ENCODE measurements at regions not wholly inside any gene's neighbourhood (a gene's known extent, or its start where the extent isn't known, plus 50 kb on each side); places are given as distances from the start of the nearest gene placed in this dataset.

DNA sequence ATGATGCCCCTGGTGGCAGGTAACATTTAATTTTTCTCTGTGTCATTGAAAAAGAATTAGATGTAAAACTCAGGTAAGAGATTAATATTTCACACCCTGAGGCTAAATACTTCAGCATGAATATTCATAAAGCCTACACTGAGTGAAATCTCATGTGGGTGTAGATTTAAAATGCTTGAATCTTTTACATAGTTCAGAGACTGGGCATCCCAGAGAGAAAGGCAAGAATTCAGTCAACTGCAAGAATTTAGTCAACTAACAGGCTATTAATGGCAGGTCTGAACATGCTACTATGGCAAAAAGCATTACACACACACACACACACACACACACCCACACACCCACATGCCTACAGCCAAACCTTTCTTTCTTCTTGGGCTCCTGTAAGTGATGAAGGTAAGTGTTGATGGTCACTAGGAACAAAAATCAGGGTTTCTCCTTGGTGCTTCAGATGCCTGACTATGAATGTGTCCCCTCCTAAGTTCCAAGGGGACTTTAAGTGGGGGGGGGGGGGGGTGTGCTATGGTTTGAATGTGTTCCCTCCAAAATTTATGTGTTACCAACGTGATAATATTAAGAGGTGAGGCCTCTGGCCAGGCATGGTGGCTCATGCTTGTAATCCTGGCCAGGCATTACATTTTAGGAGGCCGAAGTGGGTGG, 63.7 kb upstream of the PSMD7 start:
- Mint-ChIP-seq H3K4me1 (ENCODE audit: low read depth) (no peaks in the 10 kb centered on the region), H3K27ac (no peak overlapping the region), H3K9me3 (no peaks in the 10 kb centered on the region), H3K27me3 (ENCODE audit: low read depth) (peaks cover 8% of the 10 kb centered on the region), H3K4me3 (no peak overlapping the region), H3K36me3 (ENCODE audit: low read depth) (no peaks in the 10 kb centered on the region)

DNA sequence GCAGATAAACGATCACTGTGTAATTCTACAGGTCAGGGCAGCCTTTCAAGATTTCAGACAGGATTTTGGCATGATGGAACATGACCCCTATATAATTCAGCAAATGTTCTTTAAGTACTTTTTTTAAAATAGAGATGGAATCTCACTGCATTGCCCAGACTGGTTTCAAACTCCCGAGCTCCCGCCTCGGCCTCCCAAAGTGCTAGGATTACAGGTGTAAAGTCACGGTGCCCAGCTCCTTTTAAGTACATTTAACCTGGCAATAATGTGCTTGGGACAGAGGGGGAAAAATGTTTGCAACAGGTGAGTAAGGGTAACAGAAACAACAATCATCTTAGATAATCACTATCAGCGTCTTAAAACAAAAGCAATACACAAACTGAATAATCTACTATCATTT, 66.5 kb upstream of the PSMD7 start:
- Mint-ChIP-seq H3K9me3 (no peaks in the 10 kb centered on the region), H3K27ac (no peak overlapping the region), H3K4me1 (ENCODE audit: low read depth) (no peaks in the 10 kb centered on the region), H3K4me3 (no peak overlapping the region), H3K36me3 (ENCODE audit: low read depth) (no peaks in the 10 kb centered on the region), H3K27me3 (ENCODE audit: low read depth) (peaks cover 6% of the 10 kb centered on the region)

- no peaks in the 10 kb centered on the region for H3K4me1 Mint-ChIP-seq (ENCODE audit: low read depth)
- H3K4me3 Mint-ChIP-seq: no peak overlapping the region
- H3K36me3 Mint-ChIP-seq (ENCODE audit: low read depth): no peaks in the 10 kb centered on the region
- peaks cover 6% of the 10 kb centered on the region for H3K27me3 Mint-ChIP-seq (ENCODE audit: low read depth)
- no peaks in the 10 kb centered on the region for H3K9me3 Mint-ChIP-seq
- H3K27ac Mint-ChIP-seq: no peak overlapping the region
These were observed 70.2 kb upstream of the PSMD7 start for GRCh38 chr16:74226338-74226954.

GRCh38 chr16:74224828-74225612, 71.6 kb upstream of the PSMD7 start:
- Mint-ChIP-seq H3K27me3 (ENCODE audit: low read depth) (peaks cover 6% of the 10 kb centered on the region), H3K4me1 (ENCODE audit: low read depth) (no peaks in the 10 kb centered on the region), H3K9me3 (no peaks in the 10 kb centered on the region), H3K36me3 (ENCODE audit: low read depth) (no peaks in the 10 kb centered on the region), H3K4me3 (no peak overlapping the region), H3K27ac (no peak overlapping the region)

- Mint-ChIP-seq H3K36me3 (ENCODE audit: low read depth) (no peaks in the 10 kb centered on the region), H3K4me1 (ENCODE audit: low read depth) (no peaks in the 10 kb centered on the region), H3K27me3 (ENCODE audit: low read depth) (no peaks in the 10 kb centered on the region), H3K9me3 (no peaks in the 10 kb centered on the region), H3K27ac (no peak overlapping the region), H3K4me3 (no peak overlapping the region)
These were observed 74.8 kb upstream of the PSMD7 start for GRCh38 chr16:74221828-74222227.

DNA sequence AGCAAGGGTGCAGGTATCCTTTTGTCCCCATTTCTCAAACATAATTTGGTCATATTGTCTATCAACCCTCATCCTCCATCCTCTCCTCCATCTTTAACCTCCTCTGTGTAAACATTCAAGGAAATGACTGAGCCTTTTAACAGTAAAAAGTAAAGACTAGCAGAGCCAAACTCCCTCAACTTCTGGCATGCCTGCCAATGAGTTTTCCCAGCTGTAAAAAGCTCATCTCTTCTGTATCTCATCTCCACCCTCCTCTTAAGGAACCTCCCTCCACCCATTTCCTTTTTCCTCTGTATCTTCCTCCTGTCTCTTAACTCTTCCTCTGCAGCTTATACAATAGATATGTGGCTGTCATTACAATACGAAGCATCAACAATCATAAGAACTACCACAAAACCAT, 76.9 kb upstream of the PSMD7 start:
- Mint-ChIP-seq H3K4me1 (ENCODE audit: low read depth) (no peaks in the 10 kb centered on the region), H3K36me3 (ENCODE audit: low read depth) (no peaks in the 10 kb centered on the region), H3K27ac (no peak overlapping the region), H3K27me3 (ENCODE audit: low read depth) (no peaks in the 10 kb centered on the region), H3K4me3 (no peak overlapping the region), H3K9me3 (no peaks in the 10 kb centered on the region)

GRCh38 chr16:74218871-74219270, 77.7 kb upstream of the PSMD7 start:
- H3K27me3 Mint-ChIP-seq (ENCODE audit: low read depth): no peaks in the 10 kb centered on the region
- H3K9me3 Mint-ChIP-seq: no peaks in the 10 kb centered on the region
- no peaks in the 10 kb centered on the region for H3K4me1 Mint-ChIP-seq (ENCODE audit: low read depth)
- H3K4me3 Mint-ChIP-seq: no peak overlapping the region
- H3K36me3 Mint-ChIP-seq (ENCODE audit: low read depth): no peaks in the 10 kb centered on the region
- H3K27ac Mint-ChIP-seq: no peak overlapping the region

- H3K36me3 Mint-ChIP-seq (ENCODE audit: low read depth): no peaks in the 10 kb centered on the region
- H3K4me3 Mint-ChIP-seq: no peak overlapping the region
- H3K9me3 Mint-ChIP-seq: no peaks in the 10 kb centered on the region
- H3K27ac Mint-ChIP-seq: no peak overlapping the region
- no peaks in the 10 kb centered on the region for H3K4me1 Mint-ChIP-seq (ENCODE audit: low read depth)
- no peaks in the 10 kb centered on the region for H3K27me3 Mint-ChIP-seq (ENCODE audit: low read depth)
These were observed 80.3 kb upstream of the PSMD7 start for GRCh38 chr16:74216319-74216718.

- Mint-ChIP-seq H3K9me3 (no peaks in the 10 kb centered on the region), H3K27ac (no peak overlapping the region), H3K27me3 (ENCODE audit: low read depth) (no peaks in the 10 kb centered on the region), H3K4me3 (no peak overlapping the region), H3K36me3 (ENCODE audit: low read depth) (no peaks in the 10 kb centered on the region), H3K4me1 (ENCODE audit: low read depth) (no peaks in the 10 kb centered on the region)
These were observed 81.4 kb upstream of the PSMD7 start for GRCh38 chr16:74215249-74215648.

DNA sequence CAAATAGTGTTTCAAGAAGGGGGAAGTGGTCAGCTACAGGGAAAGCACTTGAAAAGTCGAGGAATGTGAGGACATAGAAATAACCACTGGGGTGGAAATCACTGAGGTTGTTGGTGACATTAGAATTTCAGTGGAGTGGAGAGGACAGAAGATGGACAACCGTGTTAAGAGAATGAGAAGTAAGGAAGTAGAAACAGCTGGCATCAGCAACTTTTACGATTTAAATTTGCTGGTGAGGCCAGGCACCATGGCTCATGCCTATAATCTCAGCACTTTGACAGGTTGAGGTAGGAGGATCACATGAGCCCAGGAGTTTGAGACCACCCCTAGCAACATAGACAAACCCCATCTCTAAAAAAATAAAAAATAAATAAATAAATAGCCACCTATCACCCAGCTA, 83.2 kb upstream of the PSMD7 start:
- H3K9me3 Mint-ChIP-seq: no peaks in the 10 kb centered on the region
- no peaks in the 10 kb centered on the region for H3K36me3 Mint-ChIP-seq (ENCODE audit: low read depth)
- H3K4me1 Mint-ChIP-seq (ENCODE audit: low read depth): no peaks in the 10 kb centered on the region
- H3K27me3 Mint-ChIP-seq (ENCODE audit: low read depth): no peaks in the 10 kb centered on the region
- no peak overlapping the region for H3K27ac Mint-ChIP-seq
- no peak overlapping the region for H3K4me3 Mint-ChIP-seq

- no peaks in the 10 kb centered on the region for H3K36me3 Mint-ChIP-seq (ENCODE audit: low read depth)
These were observed 86.4 kb upstream of the PSMD7 start for GRCh38 chr16:74210245-74210644.

GRCh38 chr16:74202009-74202408, 94.6 kb upstream of the PSMD7 start:
- H3K27ac Mint-ChIP-seq: no peak overlapping the region
- no peaks in the 10 kb centered on the region for H3K9me3 Mint-ChIP-seq
- no peaks in the 10 kb centered on the region for H3K27me3 Mint-ChIP-seq (ENCODE audit: low read depth)
- H3K4me3 Mint-ChIP-seq: no peak overlapping the region
- no peaks in the 10 kb centered on the region for H3K36me3 Mint-ChIP-seq (ENCODE audit: low read depth)
- no peaks in the 10 kb centered on the region for H3K4me1 Mint-ChIP-seq (ENCODE audit: low read depth)

More at GRCh38 chr16:74210245-74210644, 86.4 kb upstream of the PSMD7 start:
- Mint-ChIP-seq H3K4me3 (no peak overlapping the region), H3K9me3 (no peaks in the 10 kb centered on the region), H3K27ac (no peak overlapping the region), H3K4me1 (ENCODE audit: low read depth) (no peaks in the 10 kb centered on the region), H3K27me3 (ENCODE audit: low read depth) (no peaks in the 10 kb centered on the region)

GRCh38 chr16:74201576-74201975, 95.0 kb upstream of the PSMD7 start:
- no peak overlapping the region for H3K27ac Mint-ChIP-seq
- no peaks in the 10 kb centered on the region for H3K27me3 Mint-ChIP-seq (ENCODE audit: low read depth)
- H3K4me3 Mint-ChIP-seq: no peak overlapping the region
- H3K9me3 Mint-ChIP-seq: no peaks in the 10 kb centered on the region
- no peaks in the 10 kb centered on the region for H3K36me3 Mint-ChIP-seq (ENCODE audit: low read depth)
- H3K4me1 Mint-ChIP-seq (ENCODE audit: low read depth): no peaks in the 10 kb centered on the region

DNA sequence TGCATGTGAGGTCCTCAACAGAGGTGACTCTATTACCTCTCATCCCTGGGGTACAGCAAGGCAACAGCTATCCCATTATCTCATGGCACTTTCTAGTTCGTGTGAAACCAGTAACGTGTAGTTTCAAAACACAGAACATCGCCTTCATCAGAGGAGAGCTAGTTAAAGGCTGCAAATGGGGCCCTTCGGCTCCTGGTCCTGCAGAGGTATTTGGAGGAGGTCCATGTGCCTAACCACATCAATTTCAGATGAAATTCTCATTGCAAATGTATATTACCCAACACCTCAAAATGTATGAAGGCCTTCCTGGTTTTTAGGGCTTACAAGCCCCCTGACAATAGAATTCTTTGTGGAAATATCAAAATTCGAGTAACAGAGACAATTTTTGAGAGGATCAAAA, 95.7 kb upstream of the PSMD7 start:
- no peaks in the 10 kb centered on the region for H3K4me1 Mint-ChIP-seq (ENCODE audit: low read depth)
- no peak overlapping the region for H3K4me3 Mint-ChIP-seq
- H3K27me3 Mint-ChIP-seq (ENCODE audit: low read depth): no peaks in the 10 kb centered on the region
- H3K27ac Mint-ChIP-seq: no peak overlapping the region
- H3K36me3 Mint-ChIP-seq (ENCODE audit: low read depth): no peaks in the 10 kb centered on the region
- H3K9me3 Mint-ChIP-seq: no peaks in the 10 kb centered on the region

DNA sequence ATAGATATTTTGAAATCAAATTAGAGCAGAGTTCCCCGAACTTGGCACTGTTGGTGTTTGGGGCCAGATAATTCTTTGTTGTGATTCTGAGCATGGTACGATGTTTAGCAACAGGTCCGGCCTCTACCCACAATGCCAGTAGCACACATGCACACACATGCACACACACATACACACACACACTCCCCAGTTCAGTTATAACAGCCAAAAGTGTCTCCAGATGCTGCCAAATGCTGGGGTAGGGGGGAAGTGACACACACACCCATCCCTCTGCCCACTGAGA, 96.8 kb upstream of the PSMD7 start:
- H3K27ac Mint-ChIP-seq: no peak overlapping the region
- no peaks in the 10 kb centered on the region for H3K9me3 Mint-ChIP-seq
- H3K27me3 Mint-ChIP-seq (ENCODE audit: low read depth): no peaks in the 10 kb centered on the region
- H3K36me3 Mint-ChIP-seq (ENCODE audit: low read depth): no peaks in the 10 kb centered on the region
- H3K4me3 Mint-ChIP-seq: no peak overlapping the region
- no peaks in the 10 kb centered on the region for H3K4me1 Mint-ChIP-seq (ENCODE audit: low read depth)
